HEK293 (cell line): ENCODE measurements at regions not wholly inside any gene's neighbourhood (a gene's known extent, or its start where the extent isn't known, plus 50 kb on each side); places are given as distances from the start of the nearest gene placed in this dataset.
"Not testable (repeated sequence)": the region's sequence is repeated elsewhere in the genome, so short reads cannot be mapped to it uniquely, and the experiment has no call there.

Experiments
- ZNF133 ChIP-seq: fragments of 450-650 bp; formaldehyde crosslinking; IDR thresholded peaks from 2 replicates; pipeline ENCODE4 v1.5.1; 2016; ENCODE audit warnings: missing biosample characterization, missing genetic modification characterization
- ZNF473 ChIP-seq: fragments of 450-650 bp; formaldehyde crosslinking; IDR thresholded peaks from 2 replicates; pipeline ENCODE4 v1.5.1; 2017; ENCODE audit warnings: missing biosample characterization, missing genetic modification characterization
- ZNF639 ChIP-seq: fragments of 450-650 bp; formaldehyde crosslinking; IDR thresholded peaks from 2 replicates; pipeline ENCODE4 v1.5.1; 2016; ENCODE audit warnings: missing biosample characterization, missing genetic modification characterization
- ZNF692 ChIP-seq: fragments of 450-650 bp; formaldehyde crosslinking; IDR thresholded peaks from 2 replicates; pipeline ENCODE4 v1.5.1; 2016; ENCODE audit warnings: missing biosample characterization, missing genetic modification characterization
- ZSCAN4 ChIP-seq: fragments of 450-650 bp; formaldehyde crosslinking; IDR thresholded peaks from 2 replicates; pipeline ENCODE4 v1.5.1; 2017; ENCODE audit warnings: missing biosample characterization, missing genetic modification characterization

GRCh38 chr1:146774271-146774670, 163.9 kb upstream of the NBPF12 start:
- not testable (repeated sequence) for TF ChIP-seq ZNF639; ZNF692 (tag by site-specific recombination); ZSCAN4 (tag by site-specific recombination); ZNF473 (tag by site-specific recombination); ZNF133 (tag by site-specific recombination)
